HepG2 (cell line): ENCODE measurements at regions not wholly inside any gene's neighbourhood (a gene's known extent, or its start where the extent isn't known, plus 50 kb on each side); places are given as distances from the start of the nearest gene placed in this dataset.
A peak's percentile ranks its signal among the peaks of the same experiment; 100 is the strongest.

Experiments
- ATAC-seq: fragments of 200-7000 bp; cut with Tn5 transposase; 3 replicates; pipeline ENCODE4 v1.9.1; 2020; ENCODE audit warnings: mild to moderate bottlenecking, moderate library complexity
- BruUV-seq: library from RNA; stranded (reverse); fragments of 400-500 nt; replicated peaks from 2 replicates; lab custom pipeline; 2021; lab: Mats Ljungman, UMichigan
- CTCF ChIA-PET: fragments of 300-600 bp; formaldehyde crosslinking; extraction: SDS; loops from one replicate; lab custom pipeline; 2021; ENCODE audit warnings: low total read pairs, inconsistent platforms, low intra/inter-chr PET ratio; lab: Yijun Ruan, JAX
- POLR2A ChIA-PET: fragments of 350-600 bp; sonication (Branson Sonifier 250); formaldehyde crosslinking; loops from one replicate; lab custom pipeline; 2020; ENCODE audit warnings: antibody characterized with exemption, inconsistent platforms; lab: Yijun Ruan, JAX
- DNase-seq: peaks from one replicate; pipeline ENCODE4 v3.0.0-alpha.2; 2015; ENCODE audit warnings: low spot score
- FAIRE-seq: peaks from 3 replicates; lab custom pipeline; 2011; peaks lifted over from hg19 to GRCh38; lab: Jason Lieb, UNC
- H2AFZ ChIP-seq: one replicate; pipeline ENCODE4 v1.6.1; 2011; ENCODE audit warnings: low read length, inconsistent platforms
- H3K27ac ChIP-seq: fragments of 300-600 bp; 3 replicates; pipeline ENCODE4 v1.8.0; 2011; ENCODE audit warnings: mixed run types, mild to moderate bottlenecking, mixed read lengths, low read length, inconsistent platforms; ENCODE audit not compliant: insufficient read depth; ENCODE audit errors: extremely low read length
- H3K27me3 ChIP-seq, 2 experiments: fragments of 200-600 bp in 1 of 2; 2 replicates in 1 of 2; 3 replicates in 1 of 2; pipeline versions ENCODE4 v1.6.0 to v1.8.0; 2011; ENCODE audit warnings: low read length in 2 of 2, mild to moderate bottlenecking in 2 of 2, moderate library complexity in 2 of 2, inconsistent platforms in 1 of 2; ENCODE audit not compliant: insufficient read depth in 2 of 2, control insufficient read depth in 1 of 2
- H3K36me3 ChIP-seq, 2 experiments: fragments of 200-600 bp in 1 of 2; replicated peaks in 1 of 2; 2 replicates in 1 of 2; 3 replicates in 1 of 2; pipeline versions ENCODE4 v1.5.1 to v1.8.0; 2011; ENCODE audit warnings: low read length in 2 of 2, inconsistent platforms in 1 of 2; ENCODE audit not compliant: insufficient read depth in 2 of 2, control insufficient read depth in 1 of 2
- H3K4me1 ChIP-seq: 2 replicates; pipeline ENCODE4 v1.5.1; 2012; ENCODE audit warnings: low read length, inconsistent platforms; ENCODE audit not compliant: insufficient read depth
- H3K4me2 ChIP-seq: 2 replicates; pipeline ENCODE4 v1.6.0; 2011; ENCODE audit warnings: low read depth, low read length, inconsistent platforms
- H3K4me3 ChIP-seq, 3 experiments: fragments of 200-600 bp in 1 of 3; sonication (generic), shearing (Covaris generic) in 1 of 3; replicated peaks in 1 of 3; 2 replicates each; pipeline ENCODE4 v1.5.1; 2011 to 2016; ENCODE audit warnings: low read length in 3 of 3, inconsistent platforms in 2 of 3, low read depth in 2 of 3, mild to moderate bottlenecking in 2 of 3, control low read depth in 1 of 3, mixed read lengths in 1 of 3; ENCODE audit not compliant: insufficient read depth in 1 of 3
- H3K79me2 ChIP-seq: one replicate; pipeline ENCODE4 v1.6.1; 2011; ENCODE audit warnings: low read length, inconsistent platforms; ENCODE audit not compliant: insufficient read depth
- H3K9ac ChIP-seq: 2 replicates; pipeline ENCODE4 v1.6.0; 2011; ENCODE audit warnings: mild to moderate bottlenecking, low read depth, low read length, inconsistent platforms; ENCODE audit not compliant: insufficient read depth
- H3K9me3 ChIP-seq: 2 replicates; pipeline ENCODE4 v1.5.1; 2012; ENCODE audit warnings: mild to moderate bottlenecking, low read length
- H4K20me1 ChIP-seq: 2 replicates; pipeline ENCODE4 v1.6.0; 2011; ENCODE audit warnings: inconsistent platforms, mild to moderate bottlenecking, low read length, moderate library complexity; ENCODE audit not compliant: insufficient read depth
- BRCA1 ChIP-seq: sonication (generic); formaldehyde crosslinking; IDR thresholded peaks from 2 replicates; pipeline ENCODE4 v1.4.0; 2020; ENCODE audit warnings: missing genetic modification reagents
- ESRRA ChIP-seq: sonication (generic); formaldehyde crosslinking; IDR thresholded peaks from 2 replicates; pipeline ENCODE4 v1.5.1; 2020; ENCODE audit warnings: mild to moderate bottlenecking, low read depth, missing genetic modification reagents
- HMG20B ChIP-seq: conservative IDR thresholded peaks from 2 replicates; pipeline ENCODE4 v1.6.1; 2016; ENCODE audit warnings: missing genetic modification reagents, missing compliant biosample characterization
- HNRNPUL1 ChIP-seq: fragments of 200-400 bp; formaldehyde crosslinking; IDR thresholded peaks from 2 replicates; pipeline ENCODE4 v1.6.1; 2017; ENCODE audit warnings: low read depth, mild to moderate bottlenecking, low read length, moderate library complexity
- MAFF ChIP-seq: IDR thresholded peaks from 2 replicates; pipeline ENCODE4 v1.6.1; 2011; ENCODE audit warnings: low read depth, low read length, improper control_type of control experiment
- MAFK ChIP-seq, 2 experiments: IDR thresholded peaks in 1 of 2; conservative IDR thresholded peaks in 1 of 2; 2 replicates each; pipeline ENCODE4 v1.6.1; 2011; ENCODE audit warnings: improper control_type of control experiment in 2 of 2, low read length in 2 of 2
- TBX3 ChIP-seq: fragments of 450-650 bp; IDR thresholded peaks from 2 replicates; pipeline ENCODE4 v1.6.1; 2017; ENCODE audit warnings: antibody characterized with exemption, mild to moderate bottlenecking, inconsistent platforms, borderline replicate concordance
- U2AF2 ChIP-seq: fragments of 200-400 bp; formaldehyde crosslinking; IDR thresholded peaks from 2 replicates; pipeline ENCODE4 v1.6.1; 2017; ENCODE audit warnings: low read depth, mild to moderate bottlenecking, low read length
- ZBTB2 ChIP-seq: sonication (generic); formaldehyde crosslinking; IDR thresholded peaks from 2 replicates; pipeline ENCODE4 v1.8.0; 2022; ENCODE audit warnings: low read depth, missing genetic modification reagents
- ZNF264 ChIP-seq: sonication (generic); formaldehyde crosslinking; IDR thresholded peaks from 2 replicates; pipeline ENCODE4 v1.4.0; 2020; ENCODE audit warnings: missing genetic modification reagents
- ZNF350 ChIP-seq: sonication (generic); formaldehyde crosslinking; IDR thresholded peaks from 2 replicates; pipeline ENCODE4 v1.4.0; 2020; ENCODE audit warnings: mild to moderate bottlenecking, low read depth, missing genetic modification reagents, borderline replicate concordance
- ZNF383 ChIP-seq: sonication (generic); formaldehyde crosslinking; IDR thresholded peaks from 2 replicates; pipeline ENCODE4 v1.4.0; 2020; ENCODE audit warnings: missing genetic modification reagents, mild to moderate bottlenecking, borderline replicate concordance
- ZNF740 ChIP-seq: sonication (generic); formaldehyde crosslinking; IDR thresholded peaks from 2 replicates; pipeline ENCODE4 v1.4.0; 2020; ENCODE audit warnings: missing genetic modification reagents
- WGBS: methylation state at CpG from one replicate; pipeline ENCODE4 v1.1.6; 2017; ENCODE audit warnings: low lambda C conversion rate; 5-methylcytosine and 5-hydroxymethylcytosine counted together
- in situ Hi-C: cut with HindIII; loops from 2 replicates; pipeline ENCODE4 v1.10.0; 2017; ENCODE audit warnings: low pct_unique_long_range_greater_than_20kb; ENCODE audit not compliant: extremely low pct_ligation_motif_present
- intact Hi-C: fragments of 100-400 bp; cut with micrococcal nuclease; formaldehyde crosslinking; loops from one replicate; pipeline ENCODE4 v1.10.0; 2022; ENCODE audit not compliant: unreplicated experiment

GRCh38 chr7:92913849-92914248 lies 77.5 kb upstream of the CDK6 start:
- in situ Hi-C loops, result no loop called here
- ChIA-PET POLR2A (no interaction called here), CTCF (no interaction called here)
- Histone ChIP-seq H2AFZ (no peak overlapping the region), H3K9ac (no peak overlapping the region), H3K79me2 (no peaks in the 10 kb centered on the region), H3K27me3 (no peaks in the 10 kb centered on the region), H3K9me3 (no peaks in the 10 kb centered on the region), H3K4me2 (no peak overlapping the region), H3K36me3 (no peaks in the 10 kb centered on the region), H3K27ac (no peak overlapping the region), H3K4me3 (no peak overlapping the region), H3K4me1 (no peaks in the 10 kb centered on the region), H4K20me1 (no peaks in the 10 kb centered on the region)
- no TSS peak for BruUV-seq
- ATAC-seq, result no peak
- TF ChIP-seq ESRRA (CRISPR knock-in tag) (no peak), MAFF (peak; percentile 79), MAFK (conservative IDR thresholded peaks at IDR 0.05 in 1 of 2, IDR thresholded peaks at IDR 0.05 in 1 of 2; ENCODE audit: low read length in 2 of 2) (peak; percentile 68 to 88)
- FAIRE-seq, result no peak
- DNase-seq, result no peak
- WGBS, result 49% methylated on average over 3 of the region's 3 CpGs
- intact Hi-C loops, result no loop called here

GRCh38 chr7:92910976-92911375 lies 74.6 kb upstream of the CDK6 start:
- Histone ChIP-seq H3K27ac (no peak overlapping the region), H4K20me1 (no peaks in the 10 kb centered on the region), H3K9me3 (no peaks in the 10 kb centered on the region), H3K79me2 (no peaks in the 10 kb centered on the region), H3K4me3 (no peak overlapping the region), H3K27me3 (no peaks in the 10 kb centered on the region), H3K4me1 (no peaks in the 10 kb centered on the region), H3K36me3 (no peaks in the 10 kb centered on the region), H2AFZ (no peak overlapping the region), H3K4me2 (no peak overlapping the region), H3K9ac (no peak overlapping the region)
- POLR2A ChIA-PET, result no interaction called here
- DNase-seq (no peak), ATAC-seq (no peak), FAIRE-seq (no peak)
- BruUV-seq, result no TSS peak
- 90% methylated on average over 3 of the region's 3 CpGs for WGBS
- in situ Hi-C loops, result no loop called here
- no peak for TF ChIP-seq U2AF2
- TF ChIP-seq ZBTB2 (CRISPR knock-in tag), result no peak
- no peak for TF ChIP-seq ZNF350 (CRISPR knock-in tag)
- no peak for TF ChIP-seq TBX3
- no peak for TF ChIP-seq HMG20B (CRISPR knock-in tag)
- TF ChIP-seq ZNF264 (CRISPR knock-in tag), result no peak
- TF ChIP-seq ZNF740 (CRISPR knock-in tag), result no peak
- no peak for TF ChIP-seq ZNF383
- no peak for TF ChIP-seq BRCA1
- no peak for TF ChIP-seq HNRNPUL1
- CTCF ChIA-PET, result no interaction called here
- intact Hi-C loops, result no loop called here
